GM21723 (cell line): ENCODE measurements at regions not wholly inside any gene's neighbourhood (a gene's known extent, or its start where the extent isn't known, plus 50 kb on each side); places are given as distances from the start of the nearest gene placed in this dataset.

Experiments used
- ATAC-seq: cut with Tn5 transposase; IDR thresholded peaks from one replicate; pipeline ENCODE4 v1.9.1; 2021; ENCODE audit warnings: mild to moderate bottlenecking, moderate library complexity; ENCODE audit not compliant: unreplicated experiment

DNA sequence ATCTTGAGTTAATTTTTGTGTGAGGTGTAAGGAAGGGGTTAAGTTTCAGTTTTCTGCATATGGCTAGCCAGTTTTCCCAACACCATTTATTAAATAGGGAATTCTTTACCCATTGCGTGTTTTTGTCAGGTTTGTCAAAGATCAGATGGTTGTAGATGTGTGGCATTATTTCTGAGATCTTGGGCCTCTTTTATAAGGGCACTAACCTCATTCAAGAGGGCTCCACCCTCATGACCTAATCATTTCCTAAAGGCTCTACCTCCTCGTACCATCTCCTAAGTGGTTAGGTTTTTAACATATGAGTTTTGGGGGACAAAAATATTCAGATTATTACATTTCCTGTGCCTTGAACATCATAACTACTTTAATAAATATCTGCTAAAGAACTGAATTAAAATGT is 510.9 kb downstream of the UTRN start:
- ATAC-seq, result no peak

DNA sequence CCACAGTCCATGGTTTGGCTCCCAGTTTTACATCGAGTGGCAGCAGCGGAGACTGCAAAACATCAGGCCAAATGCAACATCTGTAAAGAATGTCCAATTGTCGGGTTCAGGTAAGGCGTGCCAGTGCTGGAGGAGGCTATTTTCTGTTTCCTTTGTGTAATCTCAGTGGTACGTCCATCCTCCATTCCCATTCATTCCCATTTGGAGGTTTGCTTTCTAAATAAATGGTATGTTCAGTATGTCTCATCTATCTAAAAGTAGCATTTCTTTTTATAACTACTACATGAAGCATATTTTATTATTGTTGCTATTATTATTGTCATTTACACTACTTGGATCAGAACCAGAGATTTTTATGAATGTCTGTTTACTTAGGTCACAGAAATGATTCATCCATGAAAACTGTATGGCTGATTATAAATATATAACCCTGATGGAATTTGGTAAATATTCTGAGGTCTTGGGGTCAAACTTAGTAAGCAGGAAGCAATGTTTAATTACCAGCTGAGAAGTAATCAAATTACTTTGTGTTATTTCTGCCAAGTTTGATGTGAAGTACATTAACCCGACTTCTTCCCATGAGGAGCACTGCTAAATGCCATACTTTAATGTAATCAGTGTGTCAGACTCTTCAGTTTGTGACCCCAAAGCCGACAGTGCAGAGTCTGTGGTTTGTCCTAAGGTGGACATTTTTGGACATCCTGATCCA is 512.9 kb downstream of the UTRN start:
- ATAC-seq, result no peak

GRCh38 chr6:144804246-144804790 is 519.2 kb downstream of the UTRN start:
- no peak for ATAC-seq

DNA sequence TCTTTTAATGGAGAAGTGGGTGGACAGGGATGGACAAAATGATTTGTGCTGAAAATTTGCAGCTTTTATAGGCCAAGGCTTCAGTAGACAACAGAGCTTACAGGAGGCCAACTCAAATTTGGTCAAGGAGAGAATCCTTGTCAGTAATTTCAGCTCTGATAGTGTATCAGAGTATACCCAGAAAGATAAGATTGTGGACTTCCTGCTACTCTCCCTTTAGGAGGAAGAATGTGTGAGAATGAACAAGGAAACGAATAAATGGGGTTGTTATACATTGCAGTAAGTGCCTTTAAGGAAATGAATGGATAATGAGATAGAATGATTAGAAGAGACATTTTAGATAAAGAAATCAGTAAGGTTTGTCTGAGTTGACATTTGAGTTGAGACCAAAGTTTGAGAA is 519.9 kb downstream of the UTRN start:
- no peak for ATAC-seq

DNA sequence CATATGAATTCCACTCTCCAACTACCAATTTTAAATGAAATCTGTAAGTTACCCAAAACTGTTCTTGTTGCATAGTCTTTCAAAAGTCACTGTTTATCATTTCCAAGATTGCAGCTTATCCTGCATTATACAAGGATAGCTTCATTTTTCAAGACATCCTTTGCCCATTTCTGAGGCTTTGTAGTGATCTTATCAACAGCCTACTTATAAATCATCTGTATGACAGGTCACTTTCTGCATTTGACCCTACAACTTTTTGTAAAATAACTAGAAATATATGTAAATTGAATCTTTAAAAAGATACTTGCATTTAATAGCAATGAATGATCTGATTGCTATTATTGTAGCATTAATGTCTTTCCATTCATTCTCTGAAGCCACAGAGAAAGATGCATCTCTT is 521.1 kb downstream of the UTRN start:
- no peak for ATAC-seq

GRCh38 chr6:144809120-144809519 is 524.0 kb downstream of the UTRN start:
- no peak for ATAC-seq

DNA sequence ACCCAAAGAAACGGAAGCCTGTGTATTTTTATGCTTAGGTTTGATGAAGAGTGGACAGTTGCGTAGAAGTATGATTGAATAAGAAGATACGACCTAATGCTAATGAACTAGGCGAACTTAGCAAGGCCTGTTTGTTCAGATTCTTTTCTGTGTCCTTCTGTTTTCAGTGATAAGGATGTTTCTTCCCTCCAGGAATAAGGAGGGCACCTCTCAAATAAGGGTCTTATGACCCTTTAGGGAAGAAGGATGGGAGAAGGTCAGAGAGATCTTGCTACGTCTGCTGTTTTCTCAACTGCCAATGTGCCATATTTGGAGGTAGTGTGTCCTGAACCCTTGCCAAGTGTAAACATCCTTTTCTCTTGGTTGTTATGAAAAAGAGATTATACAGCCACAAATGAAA is 524.8 kb downstream of the UTRN start:
- no peak for ATAC-seq

GRCh38 chr6:144811140-144811539 is 526.0 kb downstream of the UTRN start:
- no peak for ATAC-seq

DNA sequence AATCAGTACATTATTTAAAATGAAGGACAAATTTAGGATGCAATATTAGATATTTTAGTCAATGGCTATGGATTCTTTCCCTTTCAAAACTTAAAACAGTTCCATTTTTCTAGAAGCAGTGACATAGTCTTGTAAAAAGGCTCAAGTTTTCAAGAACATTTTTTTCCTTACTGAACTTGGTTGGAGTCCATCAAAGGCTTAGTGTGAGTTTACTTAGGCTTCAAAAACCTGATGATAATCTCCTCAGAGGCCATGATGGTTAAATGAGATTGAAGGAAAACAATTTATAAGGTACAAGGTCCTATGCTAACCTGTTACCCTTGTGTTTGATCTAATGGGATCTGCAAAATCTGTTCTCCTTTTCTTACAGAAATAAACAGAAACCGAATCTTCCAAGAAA is 531.8 kb downstream of the UTRN start:
- ATAC-seq, result no peak

DNA sequence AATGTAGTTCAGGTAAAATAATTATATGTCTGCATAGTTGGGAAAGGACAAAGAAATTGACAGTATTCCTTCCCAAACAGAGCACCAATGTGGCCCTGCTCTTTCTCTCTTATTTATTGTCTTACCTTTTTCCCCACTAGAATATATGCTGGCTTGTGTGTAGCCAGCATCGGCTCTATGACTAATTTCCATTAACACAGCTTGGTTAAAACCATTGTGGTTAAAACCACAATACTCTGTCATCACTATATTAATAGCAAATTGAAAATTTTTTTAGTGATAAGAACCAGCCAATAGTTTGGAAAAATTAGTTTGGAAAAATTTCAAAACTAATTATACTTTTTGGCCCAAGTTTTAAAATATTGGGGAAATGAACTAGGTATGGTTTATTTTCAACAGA is 535.1 kb downstream of the UTRN start:
- ATAC-seq, result no peak

GRCh38 chr6:144823131-144823530 is 538.0 kb downstream of the UTRN start:
- ATAC-seq, result no peak

- no peak for ATAC-seq
These were observed 538.9 kb downstream of the UTRN start for GRCh38 chr6:144824018-144824417.

- ATAC-seq, result no peak
These were observed 549.4 kb downstream of the UTRN start for GRCh38 chr6:144834426-144835038.

- no peak for ATAC-seq
These were observed 550.3 kb downstream of the UTRN start for GRCh38 chr6:144835322-144835973.

GRCh38 chr6:144840619-144841018 is 555.5 kb downstream of the UTRN start:
- no peak for ATAC-seq

GRCh38 chr6:144843701-144844100 is 558.6 kb downstream of the UTRN start:
- ATAC-seq, result no peak

- ATAC-seq, result no peak
These were observed 559.5 kb downstream of the UTRN start for GRCh38 chr6:144844596-144844995.

DNA sequence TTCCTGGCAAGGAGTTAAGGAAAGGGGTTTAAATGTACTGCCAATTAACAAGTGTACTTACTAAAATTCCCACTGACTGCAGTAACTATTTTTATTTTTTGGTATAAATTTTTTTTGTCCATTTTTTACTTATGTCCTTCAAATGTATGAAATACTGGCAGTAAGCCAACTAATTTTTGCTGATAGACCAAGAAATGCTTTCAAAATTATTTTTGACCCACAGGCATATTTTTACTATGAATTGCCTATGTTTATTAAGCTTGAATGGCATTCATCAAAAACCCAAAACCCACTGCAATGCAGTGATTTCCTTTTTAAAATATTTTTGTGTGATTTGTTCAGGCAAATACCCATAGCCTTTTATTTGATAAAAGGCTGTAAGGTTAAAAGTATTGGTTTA is 560.1 kb downstream of the UTRN start:
- ATAC-seq, result no peak

DNA sequence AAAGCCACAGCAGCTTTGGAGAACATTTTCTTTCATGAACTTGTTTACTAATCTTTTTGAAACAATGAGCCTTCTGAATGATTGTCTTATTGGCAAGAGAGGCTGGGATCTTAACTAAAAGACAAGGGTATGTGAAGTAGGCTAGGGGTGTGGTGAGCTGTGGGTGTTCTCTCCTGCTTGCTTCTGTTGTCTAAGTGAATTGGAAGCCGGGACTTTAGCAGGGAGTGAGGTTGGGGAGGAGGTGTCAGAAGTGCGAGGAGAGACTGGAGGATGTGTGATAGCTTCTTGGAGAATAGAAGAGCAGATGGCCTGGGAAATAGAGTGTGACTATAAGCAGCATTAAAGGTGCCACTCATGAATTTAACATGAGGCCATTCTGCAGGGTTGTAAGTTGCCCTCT is 562.8 kb downstream of the UTRN start:
- ATAC-seq, result no peak

- no peak for ATAC-seq
These were observed 564.8 kb downstream of the UTRN start for GRCh38 chr6:144849920-144850319.

GRCh38 chr6:144853603-144854002 is 568.5 kb downstream of the UTRN start:
- no peak for ATAC-seq

DNA sequence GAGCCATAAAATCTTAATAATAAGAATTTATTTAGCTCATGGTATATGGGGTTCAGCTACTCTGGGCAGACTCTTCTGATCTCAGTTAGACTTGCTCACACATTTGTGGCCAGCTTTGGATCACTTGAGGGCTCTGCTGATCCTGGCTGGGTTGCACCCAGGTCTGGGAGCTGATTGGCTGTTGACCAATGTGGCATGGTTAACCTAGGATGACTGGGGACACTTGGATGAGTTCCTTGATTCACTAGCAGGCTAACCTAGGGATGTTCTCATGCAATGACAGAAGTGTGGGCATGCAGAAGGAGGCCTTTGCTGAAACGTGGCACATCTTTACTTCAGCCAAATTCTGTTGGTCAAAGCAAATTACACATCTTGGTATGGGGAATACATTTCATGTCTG is 569.5 kb downstream of the UTRN start:
- ATAC-seq, result no peak
